GM12874 (cell line): ENCODE measurements at regions not wholly inside any gene's neighbourhood (a gene's known extent, or its start where the extent isn't known, plus 50 kb on each side); places are given as distances from the start of the nearest gene placed in this dataset.

Experiments
- TF ChIP-seq, protein P1 (sequence below): IDR thresholded peaks from 2 replicates; pipeline ENCODE4 v1.5.1; 2011; ENCODE audit warnings: low read depth, mild to moderate bottlenecking, control low read depth, low read length, moderate library complexity; ENCODE audit not compliant: insufficient read depth

DNA sequence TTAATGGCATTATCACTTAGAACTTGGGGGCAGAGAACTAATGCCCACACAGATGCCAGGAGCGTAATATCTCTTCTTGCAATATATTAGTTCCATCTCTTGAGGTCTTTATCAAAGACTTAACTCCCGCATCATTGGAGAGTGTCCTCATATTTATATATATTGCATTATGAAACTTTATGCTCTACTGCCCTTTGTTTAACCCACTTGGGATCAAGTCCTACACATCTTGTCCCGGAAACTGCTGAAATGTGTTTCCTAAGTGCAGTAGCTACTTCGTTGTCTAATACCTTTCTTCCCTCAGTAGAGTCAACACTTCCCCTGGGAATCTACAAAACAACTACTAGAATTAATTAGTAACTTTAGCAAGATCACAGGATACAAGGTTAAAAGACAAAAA, 1029.2 kb downstream of the OTOL1 start:
- TF ChIP-seq, protein P1, sequence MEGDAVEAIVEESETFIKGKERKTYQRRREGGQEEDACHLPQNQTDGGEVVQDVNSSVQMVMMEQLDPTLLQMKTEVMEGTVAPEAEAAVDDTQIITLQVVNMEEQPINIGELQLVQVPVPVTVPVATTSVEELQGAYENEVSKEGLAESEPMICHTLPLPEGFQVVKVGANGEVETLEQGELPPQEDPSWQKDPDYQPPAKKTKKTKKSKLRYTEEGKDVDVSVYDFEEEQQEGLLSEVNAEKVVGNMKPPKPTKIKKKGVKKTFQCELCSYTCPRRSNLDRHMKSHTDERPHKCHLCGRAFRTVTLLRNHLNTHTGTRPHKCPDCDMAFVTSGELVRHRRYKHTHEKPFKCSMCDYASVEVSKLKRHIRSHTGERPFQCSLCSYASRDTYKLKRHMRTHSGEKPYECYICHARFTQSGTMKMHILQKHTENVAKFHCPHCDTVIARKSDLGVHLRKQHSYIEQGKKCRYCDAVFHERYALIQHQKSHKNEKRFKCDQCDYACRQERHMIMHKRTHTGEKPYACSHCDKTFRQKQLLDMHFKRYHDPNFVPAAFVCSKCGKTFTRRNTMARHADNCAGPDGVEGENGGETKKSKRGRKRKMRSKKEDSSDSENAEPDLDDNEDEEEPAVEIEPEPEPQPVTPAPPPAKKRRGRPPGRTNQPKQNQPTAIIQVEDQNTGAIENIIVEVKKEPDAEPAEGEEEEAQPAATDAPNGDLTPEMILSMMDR = no peak

DNA sequence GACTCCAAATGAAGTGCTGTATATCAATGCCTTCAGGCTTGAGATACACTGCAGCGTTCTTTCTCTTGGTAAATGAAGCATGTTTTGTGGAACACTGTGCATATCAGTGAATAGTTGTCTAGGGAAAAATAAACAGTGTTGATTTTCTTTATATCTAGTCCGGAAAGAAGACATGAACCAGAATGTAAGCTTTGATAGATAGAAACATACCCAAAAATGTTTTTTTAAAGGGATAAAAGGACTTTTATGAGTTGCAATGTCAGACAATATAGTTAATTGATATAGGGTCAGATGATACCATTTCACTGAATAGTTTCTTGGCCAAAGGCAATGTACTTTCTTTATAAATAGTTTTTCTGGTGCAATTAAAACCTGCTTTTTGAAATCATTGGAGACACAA, 1037.8 kb downstream of the OTOL1 start:
- TF ChIP-seq, protein P1 = no peak

DNA sequence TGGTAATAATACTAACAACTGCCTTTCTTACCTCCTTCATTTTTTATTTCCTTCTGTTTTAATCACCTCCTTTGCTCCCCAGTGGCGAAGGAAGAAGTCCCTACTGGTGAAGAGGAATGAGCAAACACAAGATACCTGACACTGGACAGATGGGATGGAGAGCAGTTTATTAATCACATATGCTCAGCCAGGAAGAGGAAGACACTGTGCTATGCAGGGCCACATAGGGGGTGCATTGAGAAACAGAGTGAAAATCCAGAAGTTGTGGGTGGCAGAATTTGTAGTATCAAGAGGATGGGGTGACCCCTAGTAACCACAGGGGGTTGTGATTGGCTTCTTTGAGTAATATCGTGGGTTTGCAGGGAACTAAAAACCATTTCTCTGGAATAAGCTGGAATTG, 1041.9 kb downstream of the OTOL1 start:
- TF ChIP-seq, protein P1 = no peak

DNA sequence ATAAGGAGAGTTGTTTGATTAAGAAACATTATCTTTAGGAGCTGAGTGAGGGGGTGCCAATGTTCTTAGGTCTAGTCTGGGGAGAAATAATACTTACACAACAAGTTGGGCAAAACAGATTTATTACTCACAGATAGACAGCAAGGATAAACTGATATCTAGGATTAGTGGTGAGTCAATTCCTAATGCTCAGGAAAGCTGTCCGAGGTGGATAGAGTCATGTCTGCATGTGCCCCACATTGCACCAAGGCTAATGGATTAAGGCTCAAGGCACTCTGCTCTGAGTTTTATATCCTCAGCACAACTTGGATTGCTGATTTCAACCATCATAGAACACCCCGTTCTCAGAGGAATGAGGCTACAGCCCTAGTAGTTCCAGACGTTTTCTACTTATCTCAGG, 1042.3 kb downstream of the OTOL1 start:
- TF ChIP-seq, protein P1 = no peak

DNA sequence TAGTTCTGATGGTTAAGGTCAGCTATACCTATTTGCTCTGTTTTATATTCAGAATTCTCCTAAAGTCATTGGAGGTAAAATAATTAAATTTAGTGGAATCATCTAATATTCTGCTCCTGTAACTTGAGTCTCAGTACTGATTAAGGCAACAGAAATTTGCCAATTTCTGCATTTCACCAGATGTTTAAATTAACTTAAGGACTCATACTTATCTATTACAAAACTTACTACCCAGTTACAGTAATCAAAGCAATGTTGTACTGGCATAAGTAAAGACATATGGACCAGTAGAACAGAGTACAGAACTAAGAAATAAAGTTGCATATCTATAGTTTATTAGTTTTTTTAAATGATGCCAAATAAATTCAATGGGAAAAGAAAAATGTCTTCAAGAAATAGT, 1043.8 kb downstream of the OTOL1 start:
- TF ChIP-seq, protein P1 = no peak

DNA sequence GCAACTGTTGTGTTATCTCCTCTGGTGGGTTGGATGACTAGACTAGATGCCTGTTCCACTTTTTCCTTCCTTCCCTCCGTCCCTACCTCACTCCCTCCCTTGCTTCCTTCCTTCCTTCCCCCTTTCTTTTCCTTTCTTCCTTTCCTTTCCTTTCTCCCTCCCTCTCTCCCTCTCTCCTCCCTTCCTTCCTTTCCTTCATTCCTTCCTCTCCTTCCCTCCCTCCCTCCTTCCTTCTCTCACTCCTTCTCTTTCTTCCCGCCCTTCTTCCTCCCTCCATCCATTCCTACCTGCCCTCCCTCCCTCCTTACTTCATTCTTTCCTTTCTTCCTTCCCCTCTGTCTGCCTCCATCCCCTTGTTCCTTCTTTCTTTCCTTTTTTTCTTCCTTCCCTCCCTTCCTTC, 1045.3 kb downstream of the OTOL1 start:
- TF ChIP-seq, protein P1 = no peak

DNA sequence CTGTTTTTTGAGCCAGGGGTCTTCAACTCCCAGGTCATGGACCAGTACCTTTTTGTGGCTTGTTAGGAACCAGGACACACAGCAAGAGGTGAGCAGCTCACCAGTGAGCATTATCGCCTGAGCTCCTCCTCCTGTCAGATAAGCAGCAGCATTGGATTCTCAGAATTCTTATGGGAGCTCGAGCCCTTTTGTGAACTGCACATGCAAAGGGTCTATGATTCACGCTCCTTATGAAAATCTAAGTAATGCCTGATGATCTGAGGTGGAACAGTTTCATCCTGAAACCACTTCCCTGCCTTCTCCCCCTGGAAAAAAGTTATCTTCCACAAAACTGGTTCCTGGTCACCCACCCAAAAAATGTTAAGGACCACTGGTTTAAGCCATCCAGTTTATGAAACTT, 1047.6 kb downstream of the OTOL1 start:
- TF ChIP-seq, protein P1 = no peak

DNA sequence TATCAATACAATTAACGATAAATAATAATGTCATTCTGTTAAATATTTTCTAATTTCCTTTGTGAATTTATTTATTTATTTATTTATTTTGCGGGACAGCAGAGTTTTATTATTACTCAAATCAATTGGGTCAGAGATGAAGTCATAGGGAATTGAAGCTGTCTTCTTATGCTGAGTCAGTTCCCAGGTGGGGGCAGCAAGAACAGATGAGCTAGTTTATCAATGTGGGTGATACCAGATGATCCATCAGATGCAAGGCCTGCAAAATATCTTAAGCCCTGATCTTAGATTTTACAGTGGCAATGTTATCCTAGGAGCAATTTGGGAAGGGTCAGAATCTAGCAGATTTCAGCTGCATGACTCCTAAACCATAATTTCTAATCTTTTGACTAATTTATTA, 1050.3 kb downstream of the OTOL1 start:
- TF ChIP-seq, protein P1 = no peak
